Erythroblast (primary cell): ENCODE measurements at regions not wholly inside any gene's neighbourhood (a gene's known extent, or its start where the extent isn't known, plus 50 kb on each side); places are given as distances from the start of the nearest gene placed in this dataset.

ENCODE experiments used
- GATA1 ChIP-seq: IDR thresholded peaks from 2 replicates; pipeline ENCODE4 v1.6.1; 2011; ENCODE audit warnings: low read depth, mild to moderate bottlenecking, control low read depth, low read length, moderate library complexity
- POLR2A ChIP-seq: IDR thresholded peaks from 2 replicates; pipeline ENCODE4 v1.6.1; 2011; ENCODE audit warnings: mild to moderate bottlenecking, low read length

DNA sequence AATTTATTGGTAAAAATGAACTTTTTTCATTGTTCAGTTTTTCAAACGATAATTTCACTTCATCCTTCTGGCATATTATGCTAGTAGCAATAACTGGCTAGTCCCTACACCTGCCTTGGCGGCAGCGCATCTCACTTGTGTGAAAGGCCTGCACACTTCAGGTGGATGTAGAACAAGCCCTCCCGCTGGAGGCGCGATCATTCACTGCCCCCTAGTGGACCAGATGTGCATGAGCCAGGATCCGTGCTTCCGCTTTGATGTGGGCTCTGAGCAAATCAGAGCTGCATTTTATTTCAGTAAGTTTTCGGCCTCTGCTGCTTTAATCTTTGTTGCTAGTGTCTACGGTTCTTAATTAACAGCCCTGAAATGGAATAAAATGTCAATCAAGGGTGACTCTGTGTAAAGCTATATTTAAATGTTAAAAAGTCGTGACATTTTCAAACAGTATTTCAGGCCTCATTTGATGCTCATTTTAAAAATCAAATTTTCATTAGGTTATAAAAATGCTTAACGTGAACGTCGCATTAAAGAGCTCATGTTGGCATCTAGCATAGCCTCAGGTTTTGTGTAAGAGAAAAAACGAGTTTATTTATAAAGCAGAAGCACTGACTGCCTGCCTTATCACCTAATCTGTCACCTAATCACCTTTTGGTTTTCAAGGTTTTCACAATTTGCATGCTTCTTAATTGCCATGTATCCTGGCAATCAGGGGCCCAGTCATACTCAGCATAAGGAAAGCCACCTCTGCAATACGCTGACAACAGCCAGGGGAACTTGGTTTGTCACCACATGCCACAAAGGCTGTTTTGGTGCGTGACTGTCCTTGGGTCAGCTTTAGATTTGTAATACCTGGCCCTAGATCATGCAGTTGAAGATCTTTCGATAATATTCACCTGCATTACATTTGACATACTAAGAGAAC is 112.2 kb downstream of the TEX26 start:
- no peak for TF ChIP-seq POLR2A
- no peak for TF ChIP-seq GATA1
